GM12872 (cell line): ENCODE measurements at regions not wholly inside any gene's neighbourhood (a gene's known extent, or its start where the extent isn't known, plus 50 kb on each side); places are given as distances from the start of the nearest gene placed in this dataset.

Experiments
- CTCF ChIP-seq: IDR thresholded peaks from 3 replicates; pipeline ENCODE4 v1.5.1; 2011; ENCODE audit warnings: low read depth, mild to moderate bottlenecking, low read length, moderate library complexity; ENCODE audit not compliant: insufficient read depth

- TF ChIP-seq CTCF, result no peak
Observed at GRCh38 chr15:39115379-39116057, 465.4 kb upstream of the THBS1 start.

DNA sequence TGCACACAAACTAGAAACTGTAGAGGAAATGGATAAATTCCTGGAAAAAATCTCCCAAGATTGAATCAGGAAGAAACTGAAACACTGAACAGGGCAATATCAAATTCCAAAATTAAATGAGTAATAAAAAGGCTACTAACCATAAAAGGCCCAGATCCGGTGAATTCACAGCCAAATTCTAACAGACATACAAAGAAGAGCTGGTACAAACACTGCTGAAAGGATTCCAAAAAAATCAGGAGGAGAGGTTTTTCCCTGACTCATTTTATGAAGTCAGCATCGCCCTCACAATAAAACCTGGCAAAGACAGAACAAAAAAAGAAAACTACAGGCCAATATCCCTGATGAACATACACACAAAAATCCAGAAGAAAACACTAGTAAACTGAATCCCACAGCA, 462.4 kb upstream of the THBS1 start:
- no peak for TF ChIP-seq CTCF

GRCh38 chr15:39124155-39124552, 456.7 kb upstream of the THBS1 start:
- no peak for TF ChIP-seq CTCF

DNA sequence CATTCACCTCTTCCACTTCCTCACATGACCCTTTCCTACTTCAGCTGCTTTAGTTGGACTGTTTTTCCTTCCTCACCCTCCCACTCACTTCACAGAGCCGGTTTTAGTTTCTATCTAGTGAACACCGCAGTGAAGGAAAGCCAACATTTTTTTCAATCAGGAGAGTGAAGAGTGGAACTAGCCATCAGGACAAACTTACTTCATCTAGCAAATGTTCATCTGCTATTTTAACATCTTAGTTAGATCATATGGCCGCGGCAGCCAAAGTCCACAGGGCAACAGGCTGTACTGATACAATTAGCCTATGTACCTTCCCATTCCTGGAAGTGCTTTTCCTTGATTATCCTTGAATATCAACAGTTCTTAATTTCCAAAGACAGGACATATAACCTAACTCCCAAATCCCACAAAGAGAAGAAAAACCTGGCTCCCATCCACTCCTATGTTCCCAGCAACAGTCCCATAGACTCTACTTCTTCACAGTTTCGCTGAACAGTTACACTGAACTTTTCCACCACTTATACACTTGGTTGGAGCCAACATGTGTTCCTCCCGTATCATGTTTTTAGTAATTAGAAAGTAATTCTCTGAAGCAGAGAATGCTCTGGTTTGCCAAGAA, 456.2 kb upstream of the THBS1 start:
- no peak for TF ChIP-seq CTCF

GRCh38 chr15:39125226-39125625, 455.7 kb upstream of the THBS1 start:
- TF ChIP-seq CTCF, result no peak

DNA sequence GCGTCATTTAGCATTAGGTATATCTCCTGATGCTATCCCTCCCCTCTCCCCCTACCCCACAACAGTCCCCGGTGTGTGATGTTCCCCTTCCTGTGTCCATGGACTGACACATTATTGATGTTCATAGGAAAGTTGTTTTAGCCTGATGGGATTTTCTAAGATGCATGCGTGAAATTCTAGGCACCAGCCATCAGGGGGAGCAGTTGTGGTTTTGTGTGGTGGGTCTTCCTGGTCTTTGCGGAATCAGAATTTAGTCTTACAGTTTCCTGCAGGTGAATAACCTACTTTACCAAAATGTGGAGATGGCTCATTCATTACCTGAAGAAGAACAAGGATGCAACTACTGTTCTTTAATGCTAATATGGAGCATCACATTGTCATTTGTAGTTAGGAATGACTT, 455.0 kb upstream of the THBS1 start:
- peak; percentile 70 for TF ChIP-seq CTCF

DNA sequence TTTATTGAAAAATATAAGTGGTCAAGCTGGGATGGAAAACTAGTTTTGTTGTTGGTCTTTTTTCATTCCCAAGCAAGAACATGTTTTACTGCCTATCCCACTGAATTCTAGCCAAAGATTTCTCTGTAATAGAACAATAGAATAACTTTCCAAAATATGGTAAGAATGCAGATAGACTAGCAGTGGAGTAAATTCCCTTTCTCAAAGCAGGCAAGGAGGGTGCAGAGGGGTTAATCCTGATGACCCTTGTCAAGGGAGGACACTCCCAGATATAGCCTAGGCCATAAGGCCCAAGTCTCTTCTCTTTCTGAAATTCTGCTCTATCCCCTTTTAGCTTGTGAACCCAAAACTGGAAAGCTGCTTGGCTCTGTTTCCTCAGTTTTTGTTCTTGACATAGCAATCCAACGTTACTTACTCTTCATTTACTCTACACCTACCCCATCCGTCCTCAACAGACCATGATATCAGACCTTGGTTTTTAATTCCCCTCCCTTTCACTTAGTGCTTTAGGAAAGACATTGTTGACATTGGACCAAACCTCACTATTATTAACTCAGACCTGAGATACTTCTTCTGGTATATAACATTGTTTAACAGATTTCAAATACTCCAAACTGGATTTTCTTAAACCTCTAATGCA, 453.6 kb upstream of the THBS1 start:
- TF ChIP-seq CTCF, result no peak
